Fibroblast of skin of right quadriceps (primary cell): ENCODE measurements at regions not wholly inside any gene's neighbourhood (a gene's known extent, or its start where the extent isn't known, plus 50 kb on each side); places are given as distances from the start of the nearest gene placed in this dataset.

ENCODE experiments used
- DNase-seq: peaks from one replicate; pipeline ENCODE4 v3.0.0-alpha.2; 2013

- DNase-seq, result peak; percentile 31
These were observed 236.3 kb downstream of the NFKBIZ start for GRCh38 chr3:102085431-102086176.

DNA sequence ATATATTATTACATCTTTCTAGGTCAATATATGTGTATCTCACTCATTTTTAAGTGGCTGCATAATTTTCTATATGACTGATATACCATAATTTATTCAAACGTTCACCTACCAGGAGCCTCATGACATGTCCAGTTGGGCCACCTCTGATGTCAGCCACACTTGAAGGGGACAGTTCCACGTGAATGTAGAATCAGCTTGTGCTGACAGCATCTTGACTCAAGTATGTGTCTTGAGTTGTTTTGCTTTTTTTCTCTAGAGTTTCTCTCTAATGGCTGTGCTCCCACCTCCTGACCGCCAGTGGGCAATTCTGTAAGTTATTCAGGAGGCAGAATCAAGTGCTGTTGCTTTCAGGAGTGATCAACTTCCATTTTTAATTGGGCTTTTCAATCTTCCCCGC lies 237.9 kb downstream of the NFKBIZ start:
- no peak for DNase-seq

GRCh38 chr3:102089239-102089638 lies 239.9 kb downstream of the NFKBIZ start:
- DNase-seq, result no peak

GRCh38 chr3:102089904-102090720 lies 240.8 kb downstream of the NFKBIZ start:
- peak; percentile 97 for DNase-seq

DNA sequence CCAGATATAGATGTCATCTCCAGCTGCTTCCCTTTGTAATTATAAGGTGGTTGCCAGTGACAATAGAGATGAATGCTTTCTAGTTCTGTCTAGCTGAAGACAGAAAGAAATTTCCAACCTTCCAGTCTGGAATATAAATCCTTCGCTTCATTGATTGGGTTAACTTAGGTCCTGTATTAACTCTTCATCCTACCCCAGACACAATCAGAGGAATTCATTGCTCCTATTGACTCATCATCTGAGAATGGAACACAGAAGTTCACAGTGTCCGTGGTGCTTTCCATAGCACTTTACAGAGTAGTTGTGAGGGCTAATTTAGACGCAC lies 241.4 kb downstream of the NFKBIZ start:
- DNase-seq, result peak; percentile 79

DNA sequence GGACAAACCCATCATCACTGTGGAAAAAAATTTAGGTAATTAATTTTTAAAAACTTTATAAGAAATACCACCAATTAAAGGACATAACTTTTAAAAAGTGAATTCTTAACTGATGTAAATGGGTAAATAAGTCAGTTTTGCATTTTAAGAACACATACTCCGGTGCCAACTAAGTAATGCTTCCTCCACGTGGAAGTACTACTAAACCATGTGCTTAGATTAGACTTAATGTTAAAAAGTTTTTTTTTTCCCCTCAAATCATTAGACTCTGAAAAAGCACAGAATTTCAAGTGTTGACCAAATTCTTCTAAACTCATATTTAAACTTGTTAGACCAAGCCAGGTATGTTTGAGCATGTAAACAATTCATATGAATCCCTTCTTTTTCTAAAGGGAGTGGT lies 242.0 kb downstream of the NFKBIZ start:
- no peak for DNase-seq

- peak; percentile 74 for DNase-seq
These were observed 243.5 kb downstream of the NFKBIZ start for GRCh38 chr3:102092617-102093466.

DNA sequence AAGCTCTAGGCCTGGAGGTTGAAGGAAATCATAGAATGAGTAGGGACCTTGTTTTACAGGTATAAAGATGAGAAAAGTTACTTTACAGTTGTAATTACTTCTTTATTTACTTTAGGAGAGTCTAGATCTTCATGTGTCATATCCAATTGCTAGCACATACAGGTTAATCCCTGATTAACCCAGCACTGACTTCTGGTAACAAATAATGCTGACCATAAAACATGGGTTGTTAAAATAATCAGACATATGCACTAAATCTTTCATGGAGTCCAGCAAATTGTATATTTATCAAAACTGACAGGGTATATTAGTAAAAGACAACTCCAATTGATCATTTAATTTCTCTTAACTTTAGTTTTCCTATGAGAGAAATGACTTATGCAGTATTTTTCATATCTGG lies 245.2 kb downstream of the NFKBIZ start:
- DNase-seq, result no peak

GRCh38 chr3:102095383-102095782 lies 246.1 kb downstream of the NFKBIZ start:
- DNase-seq, result no peak

DNA sequence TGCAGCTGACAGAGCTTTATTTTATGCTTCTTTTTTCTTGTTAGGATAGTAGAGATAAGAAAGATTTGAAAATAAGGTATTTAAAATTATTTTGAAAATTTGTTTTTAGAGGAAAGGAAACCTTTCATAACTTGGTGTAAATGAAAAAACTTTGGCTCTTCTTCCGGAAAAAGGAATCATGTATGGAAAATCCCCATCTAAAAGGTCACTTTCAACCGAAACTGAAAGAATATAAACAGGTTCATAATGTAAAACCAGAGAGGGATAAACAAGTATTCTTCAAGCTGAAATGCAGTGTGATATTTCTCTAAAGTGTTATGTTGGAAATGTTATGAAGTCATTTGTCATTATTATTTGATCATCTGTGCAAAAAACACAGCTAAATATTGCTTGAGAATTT lies 246.8 kb downstream of the NFKBIZ start:
- no peak for DNase-seq

- DNase-seq, result no peak
These were observed 249.0 kb downstream of the NFKBIZ start for GRCh38 chr3:102098130-102098885.

- DNase-seq, result no peak
These were observed 250.6 kb downstream of the NFKBIZ start for GRCh38 chr3:102099913-102100312.

GRCh38 chr3:102102394-102102793 lies 253.1 kb downstream of the NFKBIZ start:
- DNase-seq, result no peak

GRCh38 chr3:102104033-102104432 lies 254.7 kb downstream of the NFKBIZ start:
- DNase-seq, result no peak

GRCh38 chr3:102105193-102105592 lies 255.9 kb downstream of the NFKBIZ start:
- no peak for DNase-seq

GRCh38 chr3:102106416-102107097 lies 257.2 kb downstream of the NFKBIZ start:
- peak; percentile 65 for DNase-seq

GRCh38 chr3:102112704-102113230 lies 263.5 kb downstream of the NFKBIZ start:
- no peak for DNase-seq

- no peak for DNase-seq
These were observed 264.2 kb downstream of the NFKBIZ start for GRCh38 chr3:102113421-102114041.

- DNase-seq, result no peak
These were observed 265.1 kb downstream of the NFKBIZ start for GRCh38 chr3:102114264-102114979.

GRCh38 chr3:102122527-102122926 lies 273.2 kb downstream of the NFKBIZ start:
- no peak for DNase-seq
